Hepatocyte (in vitro differentiated cells): ENCODE measurements at regions not wholly inside any gene's neighbourhood (a gene's known extent, or its start where the extent isn't known, plus 50 kb on each side); places are given as distances from the start of the nearest gene placed in this dataset.

Experiments
- DNase-seq: peaks from one replicate; pipeline ENCODE4 v3.0.0-alpha.2; 2016; ENCODE audit warnings: low spot score
- H2AFZ ChIP-seq: fragments of 200-600 bp; sonication (generic); 2 replicates; pipeline ENCODE4 v1.6.0; 2016; ENCODE audit warnings: antibody characterized with exemption, mild to moderate bottlenecking
- H3K27ac ChIP-seq: fragments of 200-600 bp; sonication (generic); 2 replicates; pipeline ENCODE4 v1.5.1; 2016; ENCODE audit warnings: mild to moderate bottlenecking
- H3K27me3 ChIP-seq: fragments of 200-600 bp; sonication (generic); 2 replicates; pipeline ENCODE4 v1.6.1; 2016
- H3K36me3 ChIP-seq: fragments of 200-600 bp; sonication (generic); replicated peaks from 2 replicates; pipeline ENCODE4 v1.5.1; 2016; ENCODE audit warnings: low read depth; ENCODE audit not compliant: insufficient read depth
- H3K4me1 ChIP-seq: fragments of 200-600 bp; sonication (generic); 2 replicates; pipeline ENCODE4 v1.5.1; 2016; ENCODE audit warnings: mild to moderate bottlenecking, moderate library complexity; ENCODE audit not compliant: insufficient read depth
- H3K4me2 ChIP-seq: fragments of 200-600 bp; sonication (generic); 2 replicates; pipeline ENCODE4 v1.6.0; 2016
- H3K4me3 ChIP-seq: fragments of 200-600 bp; sonication (generic); 2 replicates; pipeline ENCODE4 v1.5.1; 2016; ENCODE audit warnings: mild to moderate bottlenecking
- H3K79me2 ChIP-seq: fragments of 200-600 bp; sonication (generic); 2 replicates; pipeline ENCODE4 v1.6.0; 2017; ENCODE audit warnings: mild to moderate bottlenecking
- H3K9me2 ChIP-seq: fragments of 200-600 bp; sonication (generic); replicated peaks from 2 replicates; pipeline ENCODE4 v1.6.0; 2017; ENCODE audit warnings: mild to moderate bottlenecking; ENCODE audit not compliant: insufficient read depth
- H3K9me3 ChIP-seq: fragments of 200-600 bp; sonication (generic); 2 replicates; pipeline ENCODE4 v1.5.1; 2016; ENCODE audit warnings: low read depth, mild to moderate bottlenecking
- H4K20me1 ChIP-seq: fragments of 200-600 bp; sonication (generic); 2 replicates; pipeline ENCODE4 v1.6.0; 2016; ENCODE audit warnings: mild to moderate bottlenecking; ENCODE audit not compliant: insufficient read depth, poor library complexity, severe bottlenecking
- EZH2 ChIP-seq: fragments of 200-600 bp; sonication (generic); IDR thresholded peaks from 2 replicates; pipeline ENCODE4 v1.6.1; 2016; ENCODE audit warnings: antibody characterized with exemption, mild to moderate bottlenecking, borderline replicate concordance
- EZH2phosphoT487 ChIP-seq: fragments of 200-600 bp; sonication (generic); IDR thresholded peaks from one replicate; pipeline ENCODE4 v1.6.1; 2018; ENCODE audit warnings: antibody characterized with exemption, mild to moderate bottlenecking, low read depth, moderate library complexity; ENCODE audit not compliant: unreplicated experiment, severe bottlenecking
- WGBS: methylation state at CpG from one replicate; pipeline ENCODE4 v1.1.6; 2016; ENCODE audit warnings: low lambda C conversion rate; ENCODE audit errors: missing lambda C conversion rate; 5-methylcytosine and 5-hydroxymethylcytosine counted together
- TF ChIP-seq, protein P1 (sequence below): fragments of 200-600 bp; sonication (generic); IDR thresholded peaks from 2 replicates; pipeline ENCODE4 v1.5.1; 2016; ENCODE audit warnings: antibody characterized with exemption, mild to moderate bottlenecking; ENCODE audit not compliant: poor library complexity

DNA sequence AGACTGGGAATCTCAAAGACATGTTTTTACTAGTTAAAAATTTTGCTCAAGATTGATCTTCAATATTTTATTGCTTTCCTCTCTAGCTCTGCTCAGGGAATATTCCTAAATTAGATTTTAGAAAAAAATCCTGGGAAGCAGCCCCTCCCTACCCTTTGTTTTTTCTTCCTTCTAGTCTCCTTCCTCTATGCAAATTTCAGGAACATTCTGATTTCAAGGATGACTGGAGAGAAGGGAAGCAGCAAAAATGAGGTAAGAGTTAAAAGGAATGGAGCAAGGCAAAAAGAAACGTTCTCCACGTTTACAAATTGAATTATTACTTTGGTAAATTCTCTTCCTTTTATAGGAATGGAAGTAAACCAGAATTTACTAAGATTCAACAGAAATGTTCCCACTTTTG lies 493.4 kb upstream of the TUSC1 start:
- H3K27ac ChIP-seq, result no peak overlapping the region
- no peaks in the 10 kb centered on the region for H3K79me2 ChIP-seq
- no peaks in the 10 kb centered on the region for H3K36me3 ChIP-seq
- no peaks in the 10 kb centered on the region for H3K9me3 ChIP-seq
- H4K20me1 ChIP-seq, result no peaks in the 10 kb centered on the region
- no peaks in the 10 kb centered on the region for H3K9me2 ChIP-seq
- H3K27me3 ChIP-seq, result no peaks in the 10 kb centered on the region
- H2AFZ ChIP-seq, result no peak overlapping the region
- no peak overlapping the region for H3K4me3 ChIP-seq
- no peaks in the 10 kb centered on the region for H3K4me1 ChIP-seq
- no peak overlapping the region for H3K4me2 ChIP-seq
- DNase-seq, result no peak
- no peak for TF ChIP-seq EZH2phosphoT487
- WGBS, result 41% methylated on average over 2 of the region's 2 CpGs

DNA sequence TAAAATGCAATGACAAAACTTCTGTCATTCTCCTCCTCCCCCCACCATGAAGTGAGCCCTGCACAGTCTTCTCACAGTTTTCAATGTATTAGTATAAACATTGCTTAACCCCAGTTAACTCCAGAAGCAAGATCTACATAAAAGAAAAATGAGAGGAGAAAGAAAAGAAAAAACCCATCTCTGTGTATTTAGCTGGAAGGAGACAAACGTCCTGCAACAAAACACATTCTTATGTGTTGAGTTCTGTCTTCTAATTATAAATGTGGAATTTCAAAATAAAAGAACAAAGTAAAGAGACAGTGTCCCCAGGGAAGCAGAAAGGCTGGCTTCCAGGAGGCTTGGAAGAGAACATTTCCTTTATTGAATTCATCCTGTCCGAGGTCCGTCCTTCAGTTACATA lies 491.9 kb upstream of the TUSC1 start:
- WGBS, result 64% methylated on average over 3 of the region's 3 CpGs
- TF ChIP-seq EZH2, result no peak
- no peak for TF ChIP-seq EZH2phosphoT487
- TF ChIP-seq, protein P1, sequence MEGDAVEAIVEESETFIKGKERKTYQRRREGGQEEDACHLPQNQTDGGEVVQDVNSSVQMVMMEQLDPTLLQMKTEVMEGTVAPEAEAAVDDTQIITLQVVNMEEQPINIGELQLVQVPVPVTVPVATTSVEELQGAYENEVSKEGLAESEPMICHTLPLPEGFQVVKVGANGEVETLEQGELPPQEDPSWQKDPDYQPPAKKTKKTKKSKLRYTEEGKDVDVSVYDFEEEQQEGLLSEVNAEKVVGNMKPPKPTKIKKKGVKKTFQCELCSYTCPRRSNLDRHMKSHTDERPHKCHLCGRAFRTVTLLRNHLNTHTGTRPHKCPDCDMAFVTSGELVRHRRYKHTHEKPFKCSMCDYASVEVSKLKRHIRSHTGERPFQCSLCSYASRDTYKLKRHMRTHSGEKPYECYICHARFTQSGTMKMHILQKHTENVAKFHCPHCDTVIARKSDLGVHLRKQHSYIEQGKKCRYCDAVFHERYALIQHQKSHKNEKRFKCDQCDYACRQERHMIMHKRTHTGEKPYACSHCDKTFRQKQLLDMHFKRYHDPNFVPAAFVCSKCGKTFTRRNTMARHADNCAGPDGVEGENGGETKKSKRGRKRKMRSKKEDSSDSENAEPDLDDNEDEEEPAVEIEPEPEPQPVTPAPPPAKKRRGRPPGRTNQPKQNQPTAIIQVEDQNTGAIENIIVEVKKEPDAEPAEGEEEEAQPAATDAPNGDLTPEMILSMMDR, result no peak
- no peak for DNase-seq

DNA sequence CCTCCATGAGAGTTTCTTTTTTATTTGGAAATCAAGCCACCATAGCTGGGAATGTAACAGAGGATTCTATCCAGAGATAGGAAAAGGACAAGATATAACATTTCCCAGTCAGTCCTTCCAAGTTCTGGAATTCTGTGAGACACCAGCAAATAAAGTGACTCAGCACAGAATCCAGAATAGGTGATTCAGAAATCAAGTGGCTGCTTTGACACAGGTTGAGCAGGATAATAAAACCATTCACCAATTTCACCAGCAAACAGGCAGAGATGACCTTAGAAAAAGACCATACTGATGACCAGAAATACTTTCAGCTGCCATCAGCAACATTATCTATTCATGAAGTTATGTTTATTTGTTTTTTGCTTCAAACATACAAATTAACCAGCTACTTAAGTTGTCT lies 491.5 kb upstream of the TUSC1 start:
- H3K27me3 ChIP-seq, result no peaks in the 10 kb centered on the region
- no peaks in the 10 kb centered on the region for H4K20me1 ChIP-seq
- H3K36me3 ChIP-seq, result no peaks in the 10 kb centered on the region
- H3K4me1 ChIP-seq, result no peaks in the 10 kb centered on the region
- no peaks in the 10 kb centered on the region for H3K9me2 ChIP-seq
- no peak overlapping the region for H3K4me2 ChIP-seq
- H2AFZ ChIP-seq, result no peak overlapping the region
- no peak overlapping the region for H3K27ac ChIP-seq
- H3K9me3 ChIP-seq, result no peaks in the 10 kb centered on the region
- H3K79me2 ChIP-seq, result no peaks in the 10 kb centered on the region
- TF ChIP-seq EZH2phosphoT487, result no peak
- TF ChIP-seq EZH2, result no peak
- DNase-seq, result no peak
- no peak overlapping the region for H3K4me3 ChIP-seq

More for the DNA sequence above, 491.9 kb upstream of the TUSC1 start:
- no peak overlapping the region for H3K27ac ChIP-seq
- no peaks in the 10 kb centered on the region for H3K9me2 ChIP-seq
- no peaks in the 10 kb centered on the region for H3K4me1 ChIP-seq
- no peak overlapping the region for H3K4me3 ChIP-seq
- no peaks in the 10 kb centered on the region for H3K36me3 ChIP-seq
- no peaks in the 10 kb centered on the region for H3K79me2 ChIP-seq
- H4K20me1 ChIP-seq, result no peaks in the 10 kb centered on the region
- H3K4me2 ChIP-seq, result no peak overlapping the region
- H3K27me3 ChIP-seq, result no peaks in the 10 kb centered on the region
- no peaks in the 10 kb centered on the region for H3K9me3 ChIP-seq
- no peak overlapping the region for H2AFZ ChIP-seq

DNA sequence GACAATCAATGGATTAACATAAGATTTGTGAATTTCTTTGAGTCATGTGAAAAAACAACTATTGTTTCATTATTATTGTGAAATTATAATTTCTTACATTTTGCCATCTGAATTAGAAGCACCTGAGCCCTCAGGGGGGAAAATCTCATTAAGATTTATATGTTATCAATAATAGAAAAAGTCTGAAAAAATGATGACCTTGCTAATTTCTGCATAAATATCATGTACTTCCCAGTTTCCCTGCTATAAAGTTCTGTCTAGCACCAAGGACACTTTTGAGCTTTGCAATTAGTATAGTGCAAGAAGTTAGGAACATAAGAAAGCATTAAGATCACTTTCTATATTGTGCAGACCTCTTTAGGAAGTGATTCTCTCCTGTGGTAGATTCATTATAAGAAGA lies 488.3 kb upstream of the TUSC1 start:
- TF ChIP-seq, protein P1, result no peak
- TF ChIP-seq EZH2phosphoT487 (no peak), EZH2 (no peak)
- Histone ChIP-seq H3K9me2 (no peaks in the 10 kb centered on the region), H2AFZ (no peak overlapping the region), H3K27ac (no peak overlapping the region), H3K9me3 (no peaks in the 10 kb centered on the region), H3K27me3 (no peaks in the 10 kb centered on the region), H3K4me2 (no peak overlapping the region), H3K4me3 (no peak overlapping the region), H3K4me1 (no peaks in the 10 kb centered on the region), H4K20me1 (no peaks in the 10 kb centered on the region), H3K79me2 (no peaks in the 10 kb centered on the region), H3K36me3 (no peaks in the 10 kb centered on the region)
- no peak for DNase-seq
